Testis (tissue), 2 donors: ENCODE measurements at regions not wholly inside any gene's neighbourhood (a gene's known extent, or its start where the extent isn't known, plus 50 kb on each side); places are given as distances from the start of the nearest gene placed in this dataset.

Experiments used
- DNase-seq: peaks from one replicate; pipeline ENCODE4 v3.0.0-alpha.2; 2019
- H3K27ac ChIP-seq, 2 donors: fragments of 200-600 bp; sonication (generic); one replicate each; pipeline ENCODE4 v1.5.1; 2019
- H3K27me3 ChIP-seq: fragments of 200-600 bp; sonication (generic); one replicate; pipeline ENCODE4 v1.5.1; 2019
- H3K36me3 ChIP-seq: fragments of 200-600 bp; sonication (generic); one replicate; pipeline ENCODE4 v1.5.1; 2017; ENCODE audit warnings: low read depth; ENCODE audit errors: missing control alignments
- H3K4me1 ChIP-seq: fragments of 200-600 bp; sonication (generic); one replicate; pipeline ENCODE4 v1.5.1; 2019
- H3K4me3 ChIP-seq, 2 donors: fragments of 200-600 bp; sonication (generic); one replicate each; pipeline ENCODE4 v1.5.1; 2017 to 2019
- H3K9me3 ChIP-seq: fragments of 200-600 bp; sonication (generic); one replicate; pipeline ENCODE4 v1.5.1; 2017
- CTCF ChIP-seq, 3 experiments: fragments of 450-650 bp in 2 of 3; fragments of 200-600 bp in 1 of 3; sonication (generic) in 1 of 3; IDR thresholded peaks; one replicate each; pipeline ENCODE4 v1.5.1; 2016 to 2019; ENCODE audit warnings: antibody characterized with exemption in 3 of 3, mild to moderate bottlenecking in 2 of 3, moderate library complexity in 1 of 3
- POLR2A ChIP-seq: fragments of 450-650 bp; IDR thresholded peaks from one replicate; pipeline ENCODE4 v1.6.1; 2017; ENCODE audit warnings: antibody characterized with exemption, mild to moderate bottlenecking, moderate library complexity
- WGBS, 2 donors: methylation state at CpG; one replicate each; pipeline ENCODE4 v1.1.5; 2018; 5-methylcytosine and 5-hydroxymethylcytosine counted together
- intact Hi-C: fragments of 100-400 bp; cut with DNase I; formaldehyde crosslinking; loops from one replicate; pipeline ENCODE4 v1.15.1; 2023; ENCODE audit warnings: low total_unique reads

GRCh38 chr13:73803997-73804396 lies 330.2 kb downstream of the KLF12 start:
- H3K4me1 ChIP-seq: no peaks in the 10 kb centered on the region
- 73 to 87% methylated on average over 1 of the region's 1 CpG for WGBS, 2 donors
- no peaks in the 10 kb centered on the region for H3K9me3 ChIP-seq
- H3K27ac ChIP-seq: no peak overlapping the region
- intact Hi-C loops: no loop called here
- no peaks in the 10 kb centered on the region for H3K27me3 ChIP-seq
- DNase-seq: no peak
- no peaks in the 10 kb centered on the region for H3K36me3 ChIP-seq
- no peak overlapping the region for H3K4me3 ChIP-seq
- TF ChIP-seq CTCF (IDR thresholded peaks at IDR 0.05): no peak
- no peak for TF ChIP-seq POLR2A

- H3K4me1 ChIP-seq: no peaks in the 10 kb centered on the region
- no peak overlapping the region for H3K27ac ChIP-seq
- no peak for TF ChIP-seq POLR2A
- TF ChIP-seq CTCF (IDR thresholded peaks at IDR 0.05): no peak
- no peak for DNase-seq
- no peak overlapping the region for H3K4me3 ChIP-seq
- no peaks in the 10 kb centered on the region for H3K27me3 ChIP-seq
- H3K36me3 ChIP-seq: no peaks in the 10 kb centered on the region
- intact Hi-C loops: no loop called here
- WGBS, 2 donors: 61 to 78% methylated on average over 2 of the region's 2 CpGs
- no peaks in the 10 kb centered on the region for H3K9me3 ChIP-seq
Observed at GRCh38 chr13:73800011-73800410, 334.2 kb downstream of the KLF12 start.

- TF ChIP-seq POLR2A (no peak), CTCF (IDR thresholded peaks at IDR 0.05) (no peak)
- WGBS, 2 donors: 41 to 68% methylated on average over 3 of the region's 3 CpGs
- no peaks in the 10 kb centered on the region for H3K36me3 ChIP-seq
- no peak overlapping the region for H3K27ac ChIP-seq
- no peaks in the 10 kb centered on the region for H3K4me1 ChIP-seq
- intact Hi-C loops: no loop called here
- H3K4me3 ChIP-seq: no peak overlapping the region
- H3K9me3 ChIP-seq: no peaks in the 10 kb centered on the region
- DNase-seq: no peak
- no peaks in the 10 kb centered on the region for H3K27me3 ChIP-seq
Observed at GRCh38 chr13:73794755-73795154, 339.4 kb downstream of the KLF12 start.

GRCh38 chr13:73793361-73793760 lies 340.8 kb downstream of the KLF12 start:
- H3K27me3 ChIP-seq: no peaks in the 10 kb centered on the region
- no peaks in the 10 kb centered on the region for H3K4me1 ChIP-seq
- H3K9me3 ChIP-seq: no peaks in the 10 kb centered on the region
- H3K36me3 ChIP-seq: no peaks in the 10 kb centered on the region
- no peak overlapping the region for H3K27ac ChIP-seq
- intact Hi-C loops: no loop called here
- DNase-seq: no peak
- no peak for TF ChIP-seq CTCF (IDR thresholded peaks at IDR 0.05)
- TF ChIP-seq POLR2A: no peak
- H3K4me3 ChIP-seq: no peak overlapping the region

- WGBS, 2 donors: 81 to 88% methylated on average over 5 of the region's 5 CpGs
- Histone ChIP-seq H3K27me3 (no peaks in the 10 kb centered on the region), H3K4me3 (no peak overlapping the region), H3K36me3 (no peaks in the 10 kb centered on the region), H3K27ac (no peak overlapping the region), H3K4me1 (no peaks in the 10 kb centered on the region), H3K9me3 (no peaks in the 10 kb centered on the region)
- DNase-seq: no peak
- TF ChIP-seq POLR2A (no peak), CTCF (IDR thresholded peaks at IDR 0.05) (no peak)
- intact Hi-C loops: no loop called here
Observed at GRCh38 chr13:73792796-73793195, 341.4 kb downstream of the KLF12 start.
